CD14-positive monocyte (primary cell): ENCODE measurements at regions not wholly inside any gene's neighbourhood (a gene's known extent, or its start where the extent isn't known, plus 50 kb on each side); places are given as distances from the start of the nearest gene placed in this dataset.

Experiments
- DNase-seq, 3 donors: peaks; one replicate each; pipeline ENCODE4 v3.0.0-alpha.2; 2011 to 2022
- H2AFZ ChIP-seq: 2 replicates; pipeline ENCODE4 v1.6.0; 2012; ENCODE audit warnings: mild to moderate bottlenecking, low read depth, low read length, inconsistent platforms; ENCODE audit not compliant: insufficient read depth, poor library complexity, severe bottlenecking
- H3K27ac ChIP-seq, 2 donors: 1 replicate in 1 of 2; 2 replicates in 1 of 2; pipeline ENCODE4 v1.5.1; 2012 to 2013; ENCODE audit warnings: low read length in 2 of 2, control low read depth in 1 of 2, inconsistent platforms in 1 of 2, low read depth in 1 of 2, mild to moderate bottlenecking in 1 of 2
- H3K27me3 ChIP-seq, 2 donors: one replicate each; pipeline versions ENCODE4 v1.6.0 to v1.6.1; 2011 to 2013; ENCODE audit warnings: low read length in 2 of 2; ENCODE audit not compliant: control insufficient read depth in 2 of 2, insufficient read depth in 2 of 2
- H3K36me3 ChIP-seq, 2 donors: replicated peaks in 1 of 2; 1 replicate in 1 of 2; 2 replicates in 1 of 2; pipeline versions ENCODE4 v1.5.1 to v1.6.1; 2012 to 2013; ENCODE audit warnings: low read length in 2 of 2, control low read depth in 1 of 2, inconsistent platforms in 1 of 2, mild to moderate bottlenecking in 1 of 2; ENCODE audit not compliant: insufficient read depth in 2 of 2, control insufficient read depth in 1 of 2
- H3K4me1 ChIP-seq, 2 donors: 1 replicate in 1 of 2; 2 replicates in 1 of 2; pipeline versions ENCODE4 v1.5.1 to v1.6.1; 2012 to 2013; ENCODE audit warnings: low read length in 2 of 2, control low read depth in 1 of 2, inconsistent platforms in 1 of 2, mild to moderate bottlenecking in 1 of 2, moderate library complexity in 1 of 2; ENCODE audit not compliant: insufficient read depth in 2 of 2, control insufficient read depth in 1 of 2
- H3K4me2 ChIP-seq: replicated peaks from 2 replicates; pipeline ENCODE3; 2012; ENCODE audit warnings: low read length, moderate library complexity, mild to moderate bottlenecking; ENCODE audit not compliant: poor library complexity, severe bottlenecking; ENCODE audit errors: extremely low read depth
- H3K4me3 ChIP-seq, 3 experiments: fragments of 200-600 bp in 1 of 3; sonication (generic) in 1 of 3; replicated peaks in 1 of 3; 1 replicate in 2 of 3; 2 replicates in 1 of 3; pipeline ENCODE4 v1.5.1; 2011 to 2013; ENCODE audit warnings: low read length in 3 of 3, mild to moderate bottlenecking in 3 of 3, control low read depth in 2 of 3, low read depth in 2 of 3, inconsistent platforms in 1 of 3, moderate library complexity in 1 of 3
- H3K79me2 ChIP-seq: 2 replicates; pipeline ENCODE4 v1.6.0; 2012; ENCODE audit warnings: mild to moderate bottlenecking, control low read depth, inconsistent platforms, low read length, moderate library complexity; ENCODE audit not compliant: insufficient read depth
- H3K9ac ChIP-seq: 2 replicates; pipeline ENCODE4 v1.6.0; 2017; ENCODE audit warnings: low read length, mild to moderate bottlenecking; ENCODE audit not compliant: insufficient read depth, poor library complexity, severe bottlenecking
- H3K9me3 ChIP-seq, 2 donors: replicated peaks in 1 of 2; 1 replicate in 1 of 2; 2 replicates in 1 of 2; pipeline versions ENCODE4 v1.5.1 to v1.6.1; 2012 to 2013; ENCODE audit warnings: low read length in 2 of 2, control low read depth in 1 of 2; ENCODE audit not compliant: control insufficient read depth in 1 of 2, insufficient read depth in 1 of 2
- H4K20me1 ChIP-seq: 2 replicates; pipeline ENCODE4 v1.6.0; 2012; ENCODE audit warnings: mild to moderate bottlenecking, low read length, control low read depth, moderate library complexity; ENCODE audit not compliant: insufficient read depth
- H3K27ac Mint-ChIP-seq, 7 donors: one replicate each; pipeline ENCODE4 v1.8.0; 2020; ENCODE audit warnings: mild to moderate bottlenecking in 7 of 7, mixed read lengths in 7 of 7, moderate library complexity in 6 of 7, inconsistent platforms in 2 of 7
- H3K27me3 Mint-ChIP-seq, 3 donors: one replicate each; pipeline ENCODE4 v1.8.0; 2021 to 2022; ENCODE audit warnings: low read depth in 3 of 3, mild to moderate bottlenecking in 3 of 3, mixed read lengths in 3 of 3, moderate library complexity in 3 of 3, inconsistent platforms in 1 of 3
- H3K36me3 Mint-ChIP-seq, 2 donors: one replicate each; pipeline ENCODE4 v1.8.0; 2020; ENCODE audit warnings: mixed read lengths in 2 of 2, inconsistent platforms in 1 of 2, mild to moderate bottlenecking in 1 of 2
- H3K4me1 Mint-ChIP-seq: one replicate; pipeline ENCODE4 v1.8.0; 2020; ENCODE audit warnings: mild to moderate bottlenecking, mixed read lengths
- H3K4me3 Mint-ChIP-seq, 2 donors: one replicate each; pipeline ENCODE4 v1.8.0; 2020; ENCODE audit warnings: mild to moderate bottlenecking in 2 of 2, mixed read lengths in 2 of 2, moderate library complexity in 1 of 2
- H3K9me3 Mint-ChIP-seq, 7 donors: one replicate each; pipeline ENCODE4 v1.8.0; 2020 to 2022; ENCODE audit warnings: mixed read lengths in 7 of 7, mild to moderate bottlenecking in 6 of 7, moderate library complexity in 6 of 7, inconsistent platforms in 2 of 7
- CTCF ChIP-seq: fragments of 200-600 bp; IDR thresholded peaks from one replicate; pipeline ENCODE4 v1.8.0; 2022; ENCODE audit warnings: antibody characterized with exemption, mild to moderate bottlenecking
- WGBS: methylation state at CpG from one replicate; pipeline ENCODE4 v1.1.5; 2013; ENCODE audit warnings: missing lambda C conversion rate; ENCODE audit not compliant: insufficient coverage; 5-methylcytosine and 5-hydroxymethylcytosine counted together
- intact Hi-C, 2 donors: fragments of 100-400 bp; cut with micrococcal nuclease; formaldehyde crosslinking; loops; one replicate each; pipeline versions ENCODE4 v1.15.0 to v1.15.1; 2023

GRCh38 chr5:136613230-136613629 lies 247.9 kb upstream of the TRPC7 start:
- DNase-seq, result no peak
- Histone ChIP-seq H3K4me2 (no peak overlapping the region), H3K27ac (no peak overlapping the region), H3K4me3 (no peak overlapping the region), H3K4me1 (no peaks in the 10 kb centered on the region), H2AFZ (no peak overlapping the region), H3K79me2 (no peaks in the 10 kb centered on the region), H4K20me1 (no peaks in the 10 kb centered on the region), H3K36me3 (no peaks in the 10 kb centered on the region), H3K9me3 (peaks cover 0 to 3% of the 10 kb centered on the region in 2 donors), H3K9ac (no peak overlapping the region), H3K27me3 (no peaks in the 10 kb centered on the region)
- Mint-ChIP-seq H3K4me1 (no peaks in the 10 kb centered on the region), H3K36me3 (no peaks in the 10 kb centered on the region), H3K27ac (no peak overlapping the region), H3K4me3 (no peak overlapping the region), H3K9me3 (peaks cover 0 to 6% (median 3%) of the 10 kb centered on the region in 7 donors), H3K27me3 (peaks cover 0 to 2% (median 0%) of the 10 kb centered on the region in 3 donors)
- intact Hi-C loops, result no loop called here
- TF ChIP-seq CTCF, result no peak

DNA sequence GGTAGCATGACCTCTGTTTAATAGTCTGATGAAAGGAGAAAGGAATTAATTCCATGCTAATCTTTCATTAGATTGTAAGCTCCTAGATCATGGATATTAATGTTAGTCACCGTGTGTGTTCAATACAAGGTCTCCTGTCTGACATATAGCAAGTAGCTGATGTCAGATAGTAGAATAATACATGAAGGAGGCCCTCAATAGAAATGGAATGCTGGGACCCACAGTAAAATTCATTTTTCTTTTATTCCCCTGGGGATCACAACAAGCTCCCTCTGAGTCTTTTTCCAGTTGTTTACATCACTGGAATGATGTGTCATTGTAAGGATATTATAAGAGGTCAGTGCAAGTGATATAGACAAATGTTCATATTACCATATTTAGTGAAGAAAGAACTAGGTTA lies 240.3 kb upstream of the TRPC7 start:
- intact Hi-C loops, result no loop called here

More for the DNA sequence above, 240.3 kb upstream of the TRPC7 start:
- no peak for TF ChIP-seq CTCF
- Mint-ChIP-seq H3K27ac (no peak overlapping the region), H3K4me3 (no peak overlapping the region), H3K9me3 (peaks cover 11 to 23% (median 15%) of the 10 kb centered on the region in 7 donors), H3K36me3 (no peaks in the 10 kb centered on the region), H3K27me3 (peaks cover 0 to 2% (median 0%) of the 10 kb centered on the region in 3 donors), H3K4me1 (no peaks in the 10 kb centered on the region)
- Histone ChIP-seq H3K9me3 (peaks cover 18 to 21% of the 10 kb centered on the region in 2 donors), H3K9ac (no peak overlapping the region), H4K20me1 (no peaks in the 10 kb centered on the region), H2AFZ (no peak overlapping the region), H3K4me1 (no peaks in the 10 kb centered on the region), H3K79me2 (no peaks in the 10 kb centered on the region), H3K27me3 (no peaks in the 10 kb centered on the region), H3K4me2 (no peak overlapping the region), H3K36me3 (no peaks in the 10 kb centered on the region), H3K4me3 (no peak overlapping the region), H3K27ac (no peak overlapping the region)
- no CpG with 5 or more reads among the region's 1 CpG for WGBS
- no peak for DNase-seq
